ENCODE measurements at regions not wholly inside any gene's neighbourhood (a gene's known extent, or its start where the extent isn't known, plus 50 kb on each side); places are given as distances from the start of the nearest gene placed in this dataset.

DNA sequence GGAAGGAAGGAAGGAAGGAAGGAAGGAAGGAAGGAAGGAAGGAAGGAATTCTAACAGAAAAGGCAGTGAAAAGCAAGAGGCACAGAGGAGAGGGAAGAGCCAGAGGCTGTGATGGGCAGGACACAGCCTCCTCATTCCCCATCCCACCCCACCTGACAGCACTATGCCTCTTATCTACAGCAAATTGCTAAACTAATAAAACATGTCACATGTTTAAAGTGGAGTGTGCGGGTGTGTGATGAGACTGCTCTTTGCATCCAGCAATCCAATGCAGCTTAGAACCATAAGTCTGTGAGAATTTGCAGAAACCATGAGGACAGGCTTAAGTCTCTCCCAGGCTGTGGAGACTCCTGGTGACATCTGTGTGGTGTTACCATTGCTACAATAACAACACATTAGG, 108.4 kb upstream of the ALK start:
- ChIA-PET CTCF (no interaction called here), POLR2A (no interaction called here)
- in situ Hi-C loops (cut with HindIII; ENCODE audit: low pct_unique_long_range_greater_than_20kb, low sequenced_read_pairs) (no loop called here), intact Hi-C loops (cut with micrococcal nuclease; ENCODE audit: unreplicated experiment) (loop anchor here (5.0 kb wide), 1 partner anchor 1073 kb away; no protein-coding TSS in a partner anchor)
- TF ChIP-seq POLR2AphosphoS5 (IDR thresholded peaks at IDR 0.05; ENCODE audit: low read depth, low read length) (no peak), SIN3A (IDR thresholded peaks at IDR 0.05; ENCODE audit: borderline replicate concordance, insufficient read depth, low read depth, low read length) (no peak), TCF7L2 (IDR thresholded peaks at IDR 0.05; ENCODE audit: low read depth, low read length) (no peak)
- TF ChIP-seq, protein P1, sequence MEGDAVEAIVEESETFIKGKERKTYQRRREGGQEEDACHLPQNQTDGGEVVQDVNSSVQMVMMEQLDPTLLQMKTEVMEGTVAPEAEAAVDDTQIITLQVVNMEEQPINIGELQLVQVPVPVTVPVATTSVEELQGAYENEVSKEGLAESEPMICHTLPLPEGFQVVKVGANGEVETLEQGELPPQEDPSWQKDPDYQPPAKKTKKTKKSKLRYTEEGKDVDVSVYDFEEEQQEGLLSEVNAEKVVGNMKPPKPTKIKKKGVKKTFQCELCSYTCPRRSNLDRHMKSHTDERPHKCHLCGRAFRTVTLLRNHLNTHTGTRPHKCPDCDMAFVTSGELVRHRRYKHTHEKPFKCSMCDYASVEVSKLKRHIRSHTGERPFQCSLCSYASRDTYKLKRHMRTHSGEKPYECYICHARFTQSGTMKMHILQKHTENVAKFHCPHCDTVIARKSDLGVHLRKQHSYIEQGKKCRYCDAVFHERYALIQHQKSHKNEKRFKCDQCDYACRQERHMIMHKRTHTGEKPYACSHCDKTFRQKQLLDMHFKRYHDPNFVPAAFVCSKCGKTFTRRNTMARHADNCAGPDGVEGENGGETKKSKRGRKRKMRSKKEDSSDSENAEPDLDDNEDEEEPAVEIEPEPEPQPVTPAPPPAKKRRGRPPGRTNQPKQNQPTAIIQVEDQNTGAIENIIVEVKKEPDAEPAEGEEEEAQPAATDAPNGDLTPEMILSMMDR (IDR thresholded peaks at IDR 0.05): no peak
- TF ChIP-seq, protein P2, sequence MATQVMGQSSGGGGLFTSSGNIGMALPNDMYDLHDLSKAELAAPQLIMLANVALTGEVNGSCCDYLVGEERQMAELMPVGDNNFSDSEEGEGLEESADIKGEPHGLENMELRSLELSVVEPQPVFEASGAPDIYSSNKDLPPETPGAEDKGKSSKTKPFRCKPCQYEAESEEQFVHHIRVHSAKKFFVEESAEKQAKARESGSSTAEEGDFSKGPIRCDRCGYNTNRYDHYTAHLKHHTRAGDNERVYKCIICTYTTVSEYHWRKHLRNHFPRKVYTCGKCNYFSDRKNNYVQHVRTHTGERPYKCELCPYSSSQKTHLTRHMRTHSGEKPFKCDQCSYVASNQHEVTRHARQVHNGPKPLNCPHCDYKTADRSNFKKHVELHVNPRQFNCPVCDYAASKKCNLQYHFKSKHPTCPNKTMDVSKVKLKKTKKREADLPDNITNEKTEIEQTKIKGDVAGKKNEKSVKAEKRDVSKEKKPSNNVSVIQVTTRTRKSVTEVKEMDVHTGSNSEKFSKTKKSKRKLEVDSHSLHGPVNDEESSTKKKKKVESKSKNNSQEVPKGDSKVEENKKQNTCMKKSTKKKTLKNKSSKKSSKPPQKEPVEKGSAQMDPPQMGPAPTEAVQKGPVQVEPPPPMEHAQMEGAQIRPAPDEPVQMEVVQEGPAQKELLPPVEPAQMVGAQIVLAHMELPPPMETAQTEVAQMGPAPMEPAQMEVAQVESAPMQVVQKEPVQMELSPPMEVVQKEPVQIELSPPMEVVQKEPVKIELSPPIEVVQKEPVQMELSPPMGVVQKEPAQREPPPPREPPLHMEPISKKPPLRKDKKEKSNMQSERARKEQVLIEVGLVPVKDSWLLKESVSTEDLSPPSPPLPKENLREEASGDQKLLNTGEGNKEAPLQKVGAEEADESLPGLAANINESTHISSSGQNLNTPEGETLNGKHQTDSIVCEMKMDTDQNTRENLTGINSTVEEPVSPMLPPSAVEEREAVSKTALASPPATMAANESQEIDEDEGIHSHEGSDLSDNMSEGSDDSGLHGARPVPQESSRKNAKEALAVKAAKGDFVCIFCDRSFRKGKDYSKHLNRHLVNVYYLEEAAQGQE (IDR thresholded peaks at IDR 0.05; ENCODE audit: insufficient read depth in 1 of 2, low read depth in 2 of 2, low read length in 1 of 2): no peak
- ATAC-seq (no peak), DNase-seq (ENCODE audit: low read depth, low spot score) (no peak)
- no peaks in the 10 kb centered on the region for H3K36me3 ChIP-seq (ENCODE audit: control insufficient read depth, insufficient read depth, low read length)
- no TSS peak for BruUV-seq (replicated peaks)
- H3K4me3 ChIP-seq (ENCODE audit: low read depth in 2 of 2, low read length in 2 of 2): no peak overlapping the region
- H3K27ac ChIP-seq (ENCODE audit: low read length): no peak overlapping the region
- H3K27me3 ChIP-seq (ENCODE audit: control insufficient read depth, insufficient read depth, low read length): peaks cover 12% of the 10 kb centered on the region
- H3K4me1 ChIP-seq (ENCODE audit: control insufficient read depth, insufficient read depth, low read length): no peaks in the 10 kb centered on the region
- H3K9me3 ChIP-seq (ENCODE audit: control insufficient read depth, insufficient read depth, low read depth, low read length): no peaks in the 10 kb centered on the region

DNA sequence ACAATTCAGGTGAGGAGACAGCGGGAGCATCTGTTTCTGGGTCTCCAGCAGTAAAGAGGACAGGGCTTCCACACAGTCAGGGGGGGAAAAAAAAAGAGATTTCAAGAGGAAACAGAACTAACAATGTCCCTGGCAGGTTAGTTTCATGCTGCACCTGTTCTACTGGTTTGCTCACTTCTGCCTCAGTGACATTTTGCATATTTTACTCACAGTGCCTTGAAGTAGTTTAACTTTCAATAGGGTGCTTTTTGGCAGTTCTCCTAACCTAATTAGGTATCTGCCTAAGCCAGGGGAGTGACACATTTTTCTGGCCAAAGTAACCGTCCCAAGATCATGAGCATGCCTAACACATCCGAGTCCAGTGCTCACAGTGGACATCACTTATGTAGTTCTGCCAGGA, 109.0 kb upstream of the ALK start:
- DNase-seq (ENCODE audit: low read depth, low spot score) (no peak), ATAC-seq (no peak)
- ChIA-PET POLR2A (no interaction called here), CTCF (no interaction called here)
- H3K4me3 ChIP-seq (ENCODE audit: low read depth in 2 of 2, low read length in 2 of 2): no peak overlapping the region
- H3K36me3 ChIP-seq (ENCODE audit: control insufficient read depth, insufficient read depth, low read length): no peaks in the 10 kb centered on the region
- BruUV-seq (replicated peaks): no TSS peak
- TF ChIP-seq TCF7L2 (IDR thresholded peaks at IDR 0.05; ENCODE audit: low read depth, low read length): no peak
- TF ChIP-seq, protein P2 (IDR thresholded peaks at IDR 0.05; ENCODE audit: insufficient read depth in 1 of 2, low read depth in 2 of 2, low read length in 1 of 2): no peak
- no peak for TF ChIP-seq SIN3A (IDR thresholded peaks at IDR 0.05; ENCODE audit: borderline replicate concordance, insufficient read depth, low read depth, low read length)
- no peak for TF ChIP-seq POLR2AphosphoS5 (IDR thresholded peaks at IDR 0.05; ENCODE audit: low read depth, low read length)
- TF ChIP-seq, protein P1 (IDR thresholded peaks at IDR 0.05): no peak
- peaks cover 12% of the 10 kb centered on the region for H3K27me3 ChIP-seq (ENCODE audit: control insufficient read depth, insufficient read depth, low read length)
- no peaks in the 10 kb centered on the region for H3K9me3 ChIP-seq (ENCODE audit: control insufficient read depth, insufficient read depth, low read depth, low read length)
- H3K27ac ChIP-seq (ENCODE audit: low read length): no peak overlapping the region
- intact Hi-C loops (cut with micrococcal nuclease; ENCODE audit: unreplicated experiment) (loop anchor here (5.0 kb wide), 1 partner anchor 1073 kb away; no protein-coding TSS in a partner anchor), in situ Hi-C loops (cut with HindIII; ENCODE audit: low pct_unique_long_range_greater_than_20kb, low sequenced_read_pairs) (no loop called here)
- H3K4me1 ChIP-seq (ENCODE audit: control insufficient read depth, insufficient read depth, low read length): no peaks in the 10 kb centered on the region

Data from Panc1 (cell line).